Body of pancreas (tissue), 4 donors: ENCODE measurements at regions not wholly inside any gene's neighbourhood (a gene's known extent, or its start where the extent isn't known, plus 50 kb on each side); places are given as distances from the start of the nearest gene placed in this dataset.

Experiments
- ATAC-seq: fragments of 150-250 bp; one replicate; pipeline ENCODE4 v1.9.1; 2016
- DNase-seq, 4 donors: peaks; one replicate each; pipeline ENCODE4 v3.0.0-alpha.2; 2019
- H3K27ac ChIP-seq, 4 donors: fragments of 200-600 bp; sonication (generic); 1 replicate in 3 of 4; 2 replicates in 1 of 4; pipeline versions ENCODE4 v1.5.1 to v1.6.1; 2016 to 2019; ENCODE audit warnings: mild to moderate bottlenecking in 1 of 4, mixed read lengths in 1 of 4, moderate library complexity in 1 of 4
- H3K27me3 ChIP-seq, 2 donors: fragments of 200-600 bp; sonication (generic); one replicate each; pipeline ENCODE4 v1.6.0; 2016; ENCODE audit warnings: mild to moderate bottlenecking in 1 of 2
- H3K36me3 ChIP-seq, 2 donors: fragments of 200-600 bp; sonication (generic); replicated peaks in 1 of 2; 2 replicates each; pipeline ENCODE4 v1.5.1; 2016; ENCODE audit warnings: low read depth in 2 of 2; ENCODE audit not compliant: insufficient read depth in 1 of 2
- H3K4me1 ChIP-seq: fragments of 200-600 bp; sonication (generic); one replicate; pipeline ENCODE4 v1.6.0; 2016
- H3K4me3 ChIP-seq, 2 donors: fragments of 200-600 bp; sonication (generic); 1 replicate in 1 of 2; 2 replicates in 1 of 2; pipeline ENCODE4 v1.5.1; 2016 to 2019
- H3K9me3 ChIP-seq, 3 donors: fragments of 200-600 bp; sonication (generic); 1 replicate in 2 of 3; 2 replicates in 1 of 3; pipeline ENCODE4 v1.5.1; 2016
- POLR2A ChIP-seq, 3 donors: fragments of 450-650 bp; IDR thresholded peaks; one replicate each; pipeline ENCODE4 v1.6.1; 2016; ENCODE audit warnings: antibody characterized with exemption in 3 of 3, mild to moderate bottlenecking in 2 of 3
- WGBS, 2 donors: methylation state at CpG; one replicate each; pipeline ENCODE4 v1.1.5; 2017; 5-methylcytosine and 5-hydroxymethylcytosine counted together
- intact Hi-C: fragments of 100-400 bp; cut with DNase I; formaldehyde crosslinking; loops from one replicate; pipeline ENCODE4 v1.15.1; 2023
- TF ChIP-seq, protein P1 (sequence below), 7 experiments: fragments of 450-650 bp in 4 of 7; fragments of 200-600 bp in 3 of 7; sonication (generic) in 3 of 7; IDR thresholded peaks; one replicate each; pipeline ENCODE4 v1.5.1; 2016 to 2019; ENCODE audit warnings: antibody characterized with exemption in 7 of 7

DNA sequence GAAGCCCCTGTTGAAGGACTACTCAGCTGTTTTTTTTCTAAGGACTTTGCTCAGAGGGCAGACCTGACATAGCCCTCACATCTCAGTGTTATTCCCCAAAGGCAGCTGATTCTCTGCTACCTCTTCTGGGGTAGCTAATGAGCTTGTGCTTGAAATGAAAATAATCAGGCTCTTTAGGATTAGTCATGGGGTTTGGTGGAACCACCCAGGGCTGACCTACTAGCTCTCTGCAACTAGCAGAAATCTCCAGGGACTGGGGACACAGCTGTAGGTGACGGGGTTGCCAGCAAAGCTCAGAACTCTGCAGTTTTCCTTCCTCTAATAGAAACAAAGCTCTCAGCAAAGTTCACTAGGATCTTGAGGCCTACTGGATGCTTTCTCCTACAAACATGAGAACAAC is 106.4 kb upstream of the BCL9 start:
- Histone ChIP-seq H3K27me3 (no peaks in the 10 kb centered on the region), H3K9me3 (no peaks in the 10 kb centered on the region), H3K4me3 (no peak overlapping the region), H3K27ac (no peak overlapping the region), H3K36me3 (no peaks in the 10 kb centered on the region), H3K4me1 (no peaks in the 10 kb centered on the region)
- WGBS, 2 donors = 69 to 100% methylated on average over 1 of the region's 1 CpG
- intact Hi-C loops = no loop called here
- TF ChIP-seq, protein P1, sequence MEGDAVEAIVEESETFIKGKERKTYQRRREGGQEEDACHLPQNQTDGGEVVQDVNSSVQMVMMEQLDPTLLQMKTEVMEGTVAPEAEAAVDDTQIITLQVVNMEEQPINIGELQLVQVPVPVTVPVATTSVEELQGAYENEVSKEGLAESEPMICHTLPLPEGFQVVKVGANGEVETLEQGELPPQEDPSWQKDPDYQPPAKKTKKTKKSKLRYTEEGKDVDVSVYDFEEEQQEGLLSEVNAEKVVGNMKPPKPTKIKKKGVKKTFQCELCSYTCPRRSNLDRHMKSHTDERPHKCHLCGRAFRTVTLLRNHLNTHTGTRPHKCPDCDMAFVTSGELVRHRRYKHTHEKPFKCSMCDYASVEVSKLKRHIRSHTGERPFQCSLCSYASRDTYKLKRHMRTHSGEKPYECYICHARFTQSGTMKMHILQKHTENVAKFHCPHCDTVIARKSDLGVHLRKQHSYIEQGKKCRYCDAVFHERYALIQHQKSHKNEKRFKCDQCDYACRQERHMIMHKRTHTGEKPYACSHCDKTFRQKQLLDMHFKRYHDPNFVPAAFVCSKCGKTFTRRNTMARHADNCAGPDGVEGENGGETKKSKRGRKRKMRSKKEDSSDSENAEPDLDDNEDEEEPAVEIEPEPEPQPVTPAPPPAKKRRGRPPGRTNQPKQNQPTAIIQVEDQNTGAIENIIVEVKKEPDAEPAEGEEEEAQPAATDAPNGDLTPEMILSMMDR (IDR thresholded peaks at IDR 0.05) = no peak
- TF ChIP-seq POLR2A (IDR thresholded peaks at IDR 0.05) = no peak
- DNase-seq = no peak
- ATAC-seq = no peak

- DNase-seq (no peak), ATAC-seq (no peak)
- Histone ChIP-seq H3K4me1 (no peaks in the 10 kb centered on the region), H3K27me3 (no peaks in the 10 kb centered on the region), H3K4me3 (no peak overlapping the region), H3K27ac (no peak overlapping the region), H3K36me3 (no peaks in the 10 kb centered on the region), H3K9me3 (peaks cover 0 to 8% (median 0%) of the 10 kb centered on the region in 3 donors)
- intact Hi-C loops = no loop called here
- TF ChIP-seq, protein P1 (IDR thresholded peaks at IDR 0.05) = no peak
- TF ChIP-seq POLR2A (IDR thresholded peaks at IDR 0.05) = no peak
- whole genome bisulfite sequencing, 2 donors = 93 to 95% methylated on average over 1 of the region's 1 CpG
Observed at GRCh38 chr1:147444381-147444780, 96.9 kb upstream of the BCL9 start.

GRCh38 chr1:147451628-147452027 is 89.7 kb upstream of the BCL9 start:
- 30 to 36% methylated on average over 1 of the region's 1 CpG for whole genome bisulfite sequencing, 2 donors
- Histone ChIP-seq H3K9me3 (no peaks in the 10 kb centered on the region), H3K27me3 (no peaks in the 10 kb centered on the region), H3K4me1 (no peaks in the 10 kb centered on the region), H3K4me3 (no peak overlapping the region), H3K36me3 (no peaks in the 10 kb centered on the region), H3K27ac (no peak overlapping the region)
- no peak for ATAC-seq
- intact Hi-C loops = no loop called here
- TF ChIP-seq, protein P1 (IDR thresholded peaks at IDR 0.05) = no peak
- TF ChIP-seq POLR2A (IDR thresholded peaks at IDR 0.05) = no peak
- no peak for DNase-seq

- ATAC-seq (no peak), DNase-seq (no peak)
- Histone ChIP-seq H3K9me3 (no peaks in the 10 kb centered on the region), H3K4me1 (no peaks in the 10 kb centered on the region), H3K4me3 (no peak overlapping the region), H3K27ac (no peak overlapping the region), H3K27me3 (no peaks in the 10 kb centered on the region), H3K36me3 (no peaks in the 10 kb centered on the region)
- WGBS, 2 donors = 61 to 66% methylated on average over 3 of the region's 3 CpGs
- intact Hi-C loops = no loop called here
- TF ChIP-seq, protein P1 (IDR thresholded peaks at IDR 0.05) = no peak
- TF ChIP-seq POLR2A (IDR thresholded peaks at IDR 0.05) = no peak
Observed at GRCh38 chr1:147452809-147453208, 88.5 kb upstream of the BCL9 start.

DNA sequence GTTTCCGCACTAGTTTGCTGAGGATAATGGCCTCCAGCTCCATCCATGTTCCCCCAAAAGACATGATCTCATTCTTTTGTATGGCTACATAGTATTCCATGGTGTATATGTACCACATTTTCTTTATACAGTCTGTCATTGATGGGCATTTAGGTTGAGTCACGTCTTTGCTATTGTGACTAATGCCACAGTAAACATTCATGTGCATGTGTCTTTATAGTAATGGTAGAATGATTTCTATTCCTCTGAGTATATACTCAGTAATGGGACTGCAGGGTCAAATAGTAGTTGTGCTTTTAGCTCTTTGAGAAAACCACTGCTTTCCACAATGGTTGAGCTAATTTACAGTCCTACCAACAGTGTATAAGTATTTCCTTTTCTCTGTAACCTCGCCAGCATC is 78.3 kb upstream of the BCL9 start:
- Histone ChIP-seq H3K4me3 (no peak overlapping the region), H3K4me1 (no peaks in the 10 kb centered on the region), H3K36me3 (no peaks in the 10 kb centered on the region), H3K27ac (no peak overlapping the region), H3K9me3 (no peaks in the 10 kb centered on the region), H3K27me3 (no peaks in the 10 kb centered on the region)
- TF ChIP-seq, protein P1 (IDR thresholded peaks at IDR 0.05) = no peak
- no peak for TF ChIP-seq POLR2A (IDR thresholded peaks at IDR 0.05)
- ATAC-seq = no peak
- intact Hi-C loops = no loop called here
- no peak for DNase-seq
- WGBS, 2 donors = 43 to 55% methylated on average over 3 of the region's 3 CpGs
